Stomach (tissue), 4 donors: ENCODE measurements at regions not wholly inside any gene's neighbourhood (a gene's known extent, or its start where the extent isn't known, plus 50 kb on each side); places are given as distances from the start of the nearest gene placed in this dataset.

Experiments
- CTCF ChIP-seq, 7 experiments: fragments of 450-650 bp in 4 of 7; fragments of 200-600 bp in 3 of 7; sonication (generic) in 3 of 7; IDR thresholded peaks; one replicate each; pipeline ENCODE4 v1.5.1; 2016 to 2019; ENCODE audit warnings: antibody characterized with exemption in 7 of 7, control low read depth in 2 of 7, mild to moderate bottlenecking in 1 of 7
- POLR2A ChIP-seq, 4 donors: fragments of 450-650 bp; IDR thresholded peaks; one replicate each; pipeline ENCODE4 v1.6.1; 2016; ENCODE audit warnings: antibody characterized with exemption in 4 of 4, control low read depth in 2 of 4, mild to moderate bottlenecking in 1 of 4, moderate library complexity in 1 of 4

GRCh38 chr3:87796843-87797185, 262.0 kb downstream of the CGGBP1 start:
- no peak for TF ChIP-seq POLR2A (IDR thresholded peaks at IDR 0.05)
- no peak for TF ChIP-seq CTCF (IDR thresholded peaks at IDR 0.05)
